GM12878 (cell line): ENCODE measurements at regions not wholly inside any gene's neighbourhood (a gene's known extent, or its start where the extent isn't known, plus 50 kb on each side); places are given as distances from the start of the nearest gene placed in this dataset.

Experiments used
- ATAC-seq: fragments of 200-7000 bp; cut with Tn5 transposase; 3 replicates; pipeline ENCODE4 v1.9.1; 2020; ENCODE audit warnings: mild to moderate bottlenecking, moderate library complexity
- BruUV-seq: library from RNA; stranded (reverse); fragments of 400-500 nt; replicated peaks from 2 replicates; lab custom pipeline; 2021; lab: Mats Ljungman, UMichigan
- CTCF ChIA-PET: fragments of 300-600 bp; sonication (Branson Sonifier 250); formaldehyde crosslinking; extraction: SDS; loops from one replicate; lab custom pipeline; 2021; ENCODE audit warnings: inconsistent platforms; lab: Yijun Ruan, JAX
- POLR2A ChIA-PET: fragments of 350-600 bp; formaldehyde crosslinking; extraction: SDS; loops from one replicate; lab custom pipeline; 2021; ENCODE audit warnings: inconsistent platforms; lab: Charles Lee
- RAD21 ChIA-PET: fragments of 300-600 bp; sonication (Branson Sonifier 250); formaldehyde crosslinking; loops from one replicate; lab custom pipeline; 2023; ENCODE audit warnings: antibody characterized with exemption; ENCODE audit not compliant: unreplicated experiment; lab: Charles Lee
- SMC1A ChIA-PET: fragments of 300-600 bp; sonication (Branson Sonifier 250); formaldehyde crosslinking; loops from one replicate; lab custom pipeline; 2023; ENCODE audit not compliant: unreplicated experiment, uncharacterized antibody; lab: Charles Lee
- DNase-seq: peaks from one replicate; pipeline ENCODE4 v3.0.0-alpha.2; 2011; ENCODE audit warnings: low read depth, low spot score
- FAIRE-seq: peaks from 3 replicates; lab custom pipeline; 2011; peaks lifted over from hg19 to GRCh38; lab: Jason Lieb, UNC
- H2AFZ ChIP-seq: 2 replicates; pipeline ENCODE4 v1.6.0; 2011; ENCODE audit warnings: low read depth, low read length, control low read depth; ENCODE audit not compliant: control insufficient read depth
- H3K27ac ChIP-seq: 2 replicates; pipeline ENCODE4 v1.5.1; 2011; ENCODE audit warnings: control low read depth; ENCODE audit not compliant: control insufficient read depth, insufficient read depth
- H3K27me3 ChIP-seq, 2 experiments: replicated peaks in 1 of 2; 2 replicates each; pipeline versions ENCODE4 v1.6.0 to v1.6.1; 2011; ENCODE audit warnings: low read length in 1 of 2; ENCODE audit not compliant: control insufficient read depth in 2 of 2, insufficient read depth in 2 of 2
- H3K36me3 ChIP-seq, 2 experiments: 2 replicates each; pipeline ENCODE4 v1.5.1; 2011; ENCODE audit warnings: low read length in 1 of 2; ENCODE audit not compliant: control insufficient read depth in 2 of 2, insufficient read depth in 2 of 2
- H3K4me1 ChIP-seq: 2 replicates; pipeline ENCODE4 v1.6.1; 2011; ENCODE audit warnings: mild to moderate bottlenecking, low read length, moderate library complexity, mixed read lengths; ENCODE audit not compliant: control insufficient read depth, insufficient read depth
- H3K4me2 ChIP-seq: 2 replicates; pipeline ENCODE4 v1.6.0; 2011; ENCODE audit warnings: control low read depth; ENCODE audit not compliant: control insufficient read depth, insufficient read depth
- H3K4me3 ChIP-seq: fragments of 200-600 bp; sonication (generic); 2 replicates; pipeline ENCODE4 v1.5.1; 2016
- H3K79me2 ChIP-seq: 2 replicates; pipeline ENCODE4 v1.6.0; 2011; ENCODE audit warnings: low read length; ENCODE audit not compliant: control insufficient read depth, insufficient read depth
- H3K9ac ChIP-seq: 2 replicates; pipeline ENCODE4 v1.8.0; 2011; ENCODE audit warnings: low read length, control low read depth, mixed read lengths; ENCODE audit not compliant: control insufficient read depth, insufficient read depth
- H3K9me3 ChIP-seq: replicated peaks from 3 replicates; pipeline ENCODE4 v1.5.1; 2011; ENCODE audit warnings: mild to moderate bottlenecking, low read length; ENCODE audit not compliant: control insufficient read depth, insufficient read depth
- H4K20me1 ChIP-seq: 2 replicates; pipeline ENCODE4 v1.6.0; 2011; ENCODE audit not compliant: control insufficient read depth, insufficient read depth
- EGR1 ChIP-seq, 2 experiments: IDR thresholded peaks; 1 replicate in 1 of 2; 2 replicates in 1 of 2; pipeline ENCODE4 v1.6.1; 2011 to 2012; ENCODE audit warnings: low read depth in 2 of 2, low read length in 2 of 2, borderline replicate concordance in 1 of 2, mild to moderate bottlenecking in 1 of 2, moderate library complexity in 1 of 2
- NFYA ChIP-seq: IDR thresholded peaks from 2 replicates; pipeline ENCODE4 v1.6.1; 2011; ENCODE audit warnings: low read depth, mild to moderate bottlenecking, low read length, improper control_type of control experiment, borderline replicate concordance
- PML ChIP-seq: IDR thresholded peaks from 2 replicates; pipeline ENCODE4 v1.6.1; 2012; ENCODE audit warnings: low read length, inconsistent platforms
- WGBS: methylation state at CpG from one replicate; pipeline ENCODE4 v1.1.6; 2016; ENCODE audit warnings: low lambda C conversion rate; ENCODE audit not compliant: insufficient replicate concordance, insufficient coverage; ENCODE audit errors: missing lambda C conversion rate; 5-methylcytosine and 5-hydroxymethylcytosine counted together
- in situ Hi-C: fragments of 300-500 bp; cut with MboI; formaldehyde crosslinking; loops from 9 replicates; pipeline ENCODE4 v1.14.3; 2018; ENCODE audit warnings: mixed read lengths
- intact Hi-C: fragments of 100-400 bp; cut with micrococcal nuclease; formaldehyde crosslinking; loops from one replicate; pipeline ENCODE4 v1.14.2; 2022; ENCODE audit not compliant: unreplicated experiment
- TF ChIP-seq, protein P1 (sequence below): fragments of 450-650 bp; IDR thresholded peaks from 2 replicates; pipeline ENCODE4 v1.6.1; 2017; ENCODE audit warnings: mild to moderate bottlenecking

DNA sequence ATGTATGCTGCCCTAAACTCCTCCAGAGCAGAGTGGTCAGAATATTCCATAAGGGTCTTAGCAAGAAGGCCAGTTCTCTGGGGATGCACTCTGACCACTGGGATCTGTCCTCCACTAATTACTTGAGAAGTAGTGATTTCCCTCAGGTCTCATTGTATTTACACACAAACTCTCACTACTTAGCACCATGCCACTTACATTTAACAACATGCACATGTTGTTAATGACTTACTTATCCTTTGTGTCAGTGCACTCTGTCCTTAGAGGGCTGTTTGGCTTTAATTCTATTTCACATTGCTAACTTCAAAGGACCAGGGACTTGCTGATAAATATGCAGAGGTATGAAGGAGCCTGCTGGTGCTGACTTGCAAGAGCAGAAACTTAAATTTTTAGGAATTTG lies 1415.5 kb upstream of the ACVR2A start:
- no peak for ATAC-seq
- BruUV-seq: no TSS peak
- no peak for FAIRE-seq

DNA sequence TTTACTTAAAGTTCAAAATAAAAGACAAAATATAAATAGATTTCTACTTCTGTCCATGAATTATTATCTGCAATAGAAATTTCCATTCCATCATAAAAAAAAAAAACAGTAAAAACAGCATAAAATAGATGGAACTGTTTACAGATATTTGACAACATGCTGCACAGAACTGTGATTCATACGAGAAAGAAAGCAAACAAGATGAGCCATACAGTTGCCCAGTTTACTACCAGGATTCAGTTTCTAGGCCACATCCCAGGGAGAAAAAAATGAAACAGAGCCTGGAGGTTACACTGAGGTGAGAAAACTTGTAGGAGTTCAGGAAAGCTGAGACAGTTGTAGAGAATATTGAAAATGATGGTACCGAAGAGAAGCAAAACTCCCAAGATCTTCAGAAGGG lies 1426.9 kb upstream of the ACVR2A start:
- BruUV-seq: no TSS peak
- no peak for TF ChIP-seq PML

More for the DNA sequence above, 1415.5 kb upstream of the ACVR2A start:
- intact Hi-C loops (no loop called here), in situ Hi-C loops (no loop called here)
- ChIA-PET POLR2A (no interaction called here), CTCF (no interaction called here), RAD21 (no interaction called here), SMC1A (no interaction called here)
- Histone ChIP-seq H3K9me3 (no peaks in the 10 kb centered on the region), H3K4me2 (no peak overlapping the region), H3K4me3 (no peak overlapping the region), H2AFZ (no peak overlapping the region), H3K4me1 (no peaks in the 10 kb centered on the region), H3K36me3 (no peaks in the 10 kb centered on the region), H3K9ac (no peak overlapping the region), H4K20me1 (no peaks in the 10 kb centered on the region), H3K79me2 (no peaks in the 10 kb centered on the region), H3K27me3 (no peaks in the 10 kb centered on the region), H3K27ac (no peak overlapping the region)
- DNase-seq: no peak
- TF ChIP-seq EGR1 (IDR thresholded peaks at IDR 0.05; ENCODE audit: borderline replicate concordance in 1 of 2, low read depth in 2 of 2, low read length in 2 of 2): no peak
- TF ChIP-seq, protein P1, sequence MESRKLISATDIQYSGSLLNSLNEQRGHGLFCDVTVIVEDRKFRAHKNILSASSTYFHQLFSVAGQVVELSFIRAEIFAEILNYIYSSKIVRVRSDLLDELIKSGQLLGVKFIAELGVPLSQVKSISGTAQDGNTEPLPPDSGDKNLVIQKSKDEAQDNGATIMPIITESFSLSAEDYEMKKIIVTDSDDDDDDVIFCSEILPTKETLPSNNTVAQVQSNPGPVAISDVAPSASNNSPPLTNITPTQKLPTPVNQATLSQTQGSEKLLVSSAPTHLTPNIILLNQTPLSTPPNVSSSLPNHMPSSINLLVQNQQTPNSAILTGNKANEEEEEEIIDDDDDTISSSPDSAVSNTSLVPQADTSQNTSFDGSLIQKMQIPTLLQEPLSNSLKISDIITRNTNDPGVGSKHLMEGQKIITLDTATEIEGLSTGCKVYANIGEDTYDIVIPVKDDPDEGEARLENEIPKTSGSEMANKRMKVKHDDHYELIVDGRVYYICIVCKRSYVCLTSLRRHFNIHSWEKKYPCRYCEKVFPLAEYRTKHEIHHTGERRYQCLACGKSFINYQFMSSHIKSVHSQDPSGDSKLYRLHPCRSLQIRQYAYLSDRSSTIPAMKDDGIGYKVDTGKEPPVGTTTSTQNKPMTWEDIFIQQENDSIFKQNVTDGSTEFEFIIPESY: no peak
- no peak for TF ChIP-seq NFYA

More for the DNA sequence above, 1426.9 kb upstream of the ACVR2A start:
- Histone ChIP-seq H4K20me1 (no peaks in the 10 kb centered on the region), H2AFZ (no peak overlapping the region), H3K9ac (no peak overlapping the region), H3K4me1 (no peaks in the 10 kb centered on the region), H3K4me2 (no peak overlapping the region), H3K79me2 (no peaks in the 10 kb centered on the region), H3K27me3 (no peaks in the 10 kb centered on the region), H3K4me3 (no peak overlapping the region), H3K27ac (no peak overlapping the region), H3K9me3 (no peaks in the 10 kb centered on the region), H3K36me3 (no peaks in the 10 kb centered on the region)
- RAD21 ChIA-PET: no interaction called here
- POLR2A ChIA-PET: no interaction called here
- ATAC-seq (no peak), DNase-seq (no peak), FAIRE-seq (no peak)
- intact Hi-C loops (no loop called here), in situ Hi-C loops (no loop called here)
- 66% methylated on average over 2 of the region's 2 CpGs for WGBS
- CTCF ChIA-PET: interaction anchor here (1.3 kb wide), 1 partner anchor 8 kb away, joined by 4 read pairs; no protein-coding TSS in a partner anchor
- SMC1A ChIA-PET: no interaction called here
